GM18858 (cell line): ENCODE measurements at regions not wholly inside any gene's neighbourhood (a gene's known extent, or its start where the extent isn't known, plus 50 kb on each side); places are given as distances from the start of the nearest gene placed in this dataset.
"Not testable (repeated sequence)": the region's sequence is repeated elsewhere in the genome, so short reads cannot be mapped to it uniquely, and the experiment has no call there.

Experiments used
- ATAC-seq: cut with Tn5 transposase; IDR thresholded peaks from one replicate; pipeline ENCODE4 v1.9.1; 2021; ENCODE audit not compliant: unreplicated experiment

- no peak for ATAC-seq
Measured at GRCh38 chr7:108810756-108811385, 241.2 kb downstream of the DNAJB9 start.

GRCh38 chr7:108813251-108814014 is 243.8 kb downstream of the DNAJB9 start:
- no peak for ATAC-seq

- no peak for ATAC-seq
Measured at GRCh38 chr7:108815815-108816214, 246.1 kb downstream of the DNAJB9 start.

GRCh38 chr7:108818742-108819141 is 249.1 kb downstream of the DNAJB9 start:
- ATAC-seq, result no peak

GRCh38 chr7:108824840-108825580 is 255.3 kb downstream of the DNAJB9 start:
- ATAC-seq, result no peak

- ATAC-seq, result no peak
Measured at GRCh38 chr7:108825581-108825909, 255.9 kb downstream of the DNAJB9 start.

- ATAC-seq, result no peak
Measured at GRCh38 chr7:108836256-108836655, 266.6 kb downstream of the DNAJB9 start.

GRCh38 chr7:108838198-108838597 is 268.5 kb downstream of the DNAJB9 start:
- ATAC-seq, result no peak

- ATAC-seq, result no peak
Measured at GRCh38 chr7:108839076-108839475, 269.4 kb downstream of the DNAJB9 start.

- ATAC-seq, result no peak
Measured at GRCh38 chr7:108845951-108846350, 276.3 kb downstream of the DNAJB9 start.

- ATAC-seq, result no peak
Measured at GRCh38 chr7:108846471-108846870, 276.8 kb downstream of the DNAJB9 start.

GRCh38 chr7:108848486-108848885 is 278.8 kb downstream of the DNAJB9 start:
- ATAC-seq, result no peak

GRCh38 chr7:108860615-108861014 is 290.9 kb downstream of the DNAJB9 start:
- ATAC-seq, result no peak

- no peak for ATAC-seq
Measured at GRCh38 chr7:108861071-108861470, 291.4 kb downstream of the DNAJB9 start.

GRCh38 chr7:108863227-108863848 is 293.7 kb downstream of the DNAJB9 start:
- ATAC-seq, result no peak

- no peak for ATAC-seq
Measured at GRCh38 chr7:108869070-108869469, 299.4 kb downstream of the DNAJB9 start.

- no peak for ATAC-seq
Measured at GRCh38 chr7:108875139-108875538, 305.5 kb downstream of the DNAJB9 start.

GRCh38 chr7:108890862-108891261 is 321.2 kb downstream of the DNAJB9 start:
- no peak for ATAC-seq

- ATAC-seq, result no peak
Measured at GRCh38 chr7:108908456-108908855, 338.8 kb downstream of the DNAJB9 start.

- no peak for ATAC-seq
Measured at GRCh38 chr7:108911016-108911415, 341.3 kb downstream of the DNAJB9 start.

GRCh38 chr7:108920490-108920889 is 350.8 kb downstream of the DNAJB9 start:
- no peak for ATAC-seq

- ATAC-seq, result not testable (repeated sequence)
Measured at GRCh38 chr7:108943048-108943447, 373.4 kb downstream of the DNAJB9 start.
